Glutamatergic neuron (in vitro differentiated cells): ENCODE measurements at regions not wholly inside any gene's neighbourhood (a gene's known extent, or its start where the extent isn't known, plus 50 kb on each side); places are given as distances from the start of the nearest gene placed in this dataset.

Experiments
- DNase-seq: peaks from one replicate; pipeline ENCODE4 v3.0.0; 2022
- H3K27ac Mint-ChIP-seq: one replicate; pipeline ENCODE4 v1.8.0; 2020; ENCODE audit warnings: mild to moderate bottlenecking, mixed read lengths, inconsistent platforms; ENCODE audit not compliant: unreplicated experiment
- H3K27me3 Mint-ChIP-seq: one replicate; pipeline ENCODE4 v1.8.0; 2020; ENCODE audit warnings: mild to moderate bottlenecking, moderate library complexity, mixed read lengths, inconsistent platforms; ENCODE audit not compliant: unreplicated experiment
- H3K36me3 Mint-ChIP-seq: one replicate; pipeline ENCODE4 v1.8.0; 2020; ENCODE audit warnings: mild to moderate bottlenecking, mixed read lengths, inconsistent platforms; ENCODE audit not compliant: unreplicated experiment
- H3K4me1 Mint-ChIP-seq: one replicate; pipeline ENCODE4 v1.8.0; 2020; ENCODE audit warnings: mild to moderate bottlenecking, low read depth, mixed read lengths, inconsistent platforms; ENCODE audit not compliant: unreplicated experiment
- H3K4me3 Mint-ChIP-seq: one replicate; pipeline ENCODE4 v1.8.0; 2020; ENCODE audit warnings: mild to moderate bottlenecking, mixed read lengths, inconsistent platforms; ENCODE audit not compliant: unreplicated experiment
- H3K9me3 Mint-ChIP-seq: one replicate; pipeline ENCODE4 v1.8.0; 2020; ENCODE audit warnings: mild to moderate bottlenecking, moderate library complexity, mixed read lengths, inconsistent platforms; ENCODE audit not compliant: unreplicated experiment
- TF ChIP-seq, protein P1 (sequence below): fragments of 200-600 bp; sonication (generic); IDR thresholded peaks from one replicate; pipeline ENCODE4 v1.5.0; 2021; ENCODE audit not compliant: partially characterized antibody, unreplicated experiment

DNA sequence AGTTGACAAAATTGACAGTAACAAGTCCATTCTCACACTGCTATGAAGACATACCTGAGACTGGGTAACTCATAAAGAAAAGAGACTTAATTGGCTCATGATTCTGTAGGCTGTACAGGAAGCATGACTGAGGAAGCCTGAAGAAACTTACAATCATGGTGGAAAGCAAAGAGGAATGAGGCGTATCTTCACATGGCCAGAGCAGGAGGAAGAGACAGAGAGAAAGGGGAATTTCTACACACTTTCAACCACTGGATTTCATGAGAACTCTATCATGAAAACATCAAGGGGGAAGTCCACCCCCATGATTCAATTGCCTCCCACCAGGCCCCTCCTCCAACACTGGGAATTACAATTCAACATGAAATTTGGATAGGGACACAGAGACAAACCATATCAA is 758.4 kb upstream of the SLITRK1 start:
- peaks cover 2% of the 10 kb centered on the region for H3K27me3 Mint-ChIP-seq
- no peaks in the 10 kb centered on the region for H3K36me3 Mint-ChIP-seq
- peaks cover 4% of the 10 kb centered on the region for H3K9me3 Mint-ChIP-seq
- H3K27ac Mint-ChIP-seq: no peak overlapping the region
- peaks cover 3% of the 10 kb centered on the region for H3K4me1 Mint-ChIP-seq
- DNase-seq: no peak
- no peak overlapping the region for H3K4me3 Mint-ChIP-seq
- TF ChIP-seq, protein P1, sequence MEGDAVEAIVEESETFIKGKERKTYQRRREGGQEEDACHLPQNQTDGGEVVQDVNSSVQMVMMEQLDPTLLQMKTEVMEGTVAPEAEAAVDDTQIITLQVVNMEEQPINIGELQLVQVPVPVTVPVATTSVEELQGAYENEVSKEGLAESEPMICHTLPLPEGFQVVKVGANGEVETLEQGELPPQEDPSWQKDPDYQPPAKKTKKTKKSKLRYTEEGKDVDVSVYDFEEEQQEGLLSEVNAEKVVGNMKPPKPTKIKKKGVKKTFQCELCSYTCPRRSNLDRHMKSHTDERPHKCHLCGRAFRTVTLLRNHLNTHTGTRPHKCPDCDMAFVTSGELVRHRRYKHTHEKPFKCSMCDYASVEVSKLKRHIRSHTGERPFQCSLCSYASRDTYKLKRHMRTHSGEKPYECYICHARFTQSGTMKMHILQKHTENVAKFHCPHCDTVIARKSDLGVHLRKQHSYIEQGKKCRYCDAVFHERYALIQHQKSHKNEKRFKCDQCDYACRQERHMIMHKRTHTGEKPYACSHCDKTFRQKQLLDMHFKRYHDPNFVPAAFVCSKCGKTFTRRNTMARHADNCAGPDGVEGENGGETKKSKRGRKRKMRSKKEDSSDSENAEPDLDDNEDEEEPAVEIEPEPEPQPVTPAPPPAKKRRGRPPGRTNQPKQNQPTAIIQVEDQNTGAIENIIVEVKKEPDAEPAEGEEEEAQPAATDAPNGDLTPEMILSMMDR: no peak

DNA sequence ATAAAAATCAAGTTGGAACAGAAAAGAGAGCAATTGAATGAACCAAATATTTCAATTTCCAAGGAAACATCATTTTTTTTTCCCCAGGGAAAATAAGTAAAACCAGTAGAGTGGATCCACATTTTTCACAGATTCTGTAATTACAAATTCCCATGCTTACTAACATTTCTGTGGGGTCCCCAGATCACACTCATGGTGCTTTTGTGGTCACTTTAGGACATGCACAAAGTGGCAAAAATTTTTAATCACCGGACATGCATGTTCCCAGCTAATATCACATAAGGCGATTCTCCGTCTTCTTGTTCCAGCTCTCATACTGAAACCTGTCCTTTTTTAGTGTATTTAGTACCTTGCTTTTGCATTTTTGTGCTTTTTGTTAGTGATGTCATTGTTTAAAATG is 748.2 kb upstream of the SLITRK1 start:
- no peaks in the 10 kb centered on the region for H3K9me3 Mint-ChIP-seq
- TF ChIP-seq, protein P1: no peak
- no peak overlapping the region for H3K27ac Mint-ChIP-seq
- no peaks in the 10 kb centered on the region for H3K27me3 Mint-ChIP-seq
- H3K36me3 Mint-ChIP-seq: no peaks in the 10 kb centered on the region
- H3K4me3 Mint-ChIP-seq: no peak overlapping the region
- peaks cover 4% of the 10 kb centered on the region for H3K4me1 Mint-ChIP-seq
- DNase-seq: no peak

DNA sequence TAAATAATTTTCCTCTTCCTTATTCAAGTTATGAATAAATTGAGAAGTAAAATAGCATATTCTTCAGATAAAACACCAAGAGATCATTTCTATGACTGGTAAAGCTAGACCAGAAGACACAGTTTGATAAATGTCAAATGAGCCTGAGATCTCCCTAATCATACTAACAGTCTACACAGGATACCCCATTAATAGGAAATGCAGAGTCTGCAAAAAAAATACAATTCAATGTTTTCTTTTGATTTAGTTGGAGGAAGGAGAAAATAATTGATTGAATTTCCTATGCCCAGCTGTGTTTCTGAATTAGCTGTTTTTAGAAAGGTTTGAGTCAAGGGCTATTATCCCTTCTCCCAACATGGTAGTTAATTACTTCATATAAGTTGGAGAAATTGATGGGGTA is 734.6 kb upstream of the SLITRK1 start:
- Mint-ChIP-seq H3K9me3 (no peaks in the 10 kb centered on the region), H3K36me3 (no peaks in the 10 kb centered on the region), H3K27ac (no peak overlapping the region), H3K27me3 (no peaks in the 10 kb centered on the region), H3K4me1 (peaks cover 3% of the 10 kb centered on the region), H3K4me3 (no peak overlapping the region)
- DNase-seq: no peak
- TF ChIP-seq, protein P1: no peak

DNA sequence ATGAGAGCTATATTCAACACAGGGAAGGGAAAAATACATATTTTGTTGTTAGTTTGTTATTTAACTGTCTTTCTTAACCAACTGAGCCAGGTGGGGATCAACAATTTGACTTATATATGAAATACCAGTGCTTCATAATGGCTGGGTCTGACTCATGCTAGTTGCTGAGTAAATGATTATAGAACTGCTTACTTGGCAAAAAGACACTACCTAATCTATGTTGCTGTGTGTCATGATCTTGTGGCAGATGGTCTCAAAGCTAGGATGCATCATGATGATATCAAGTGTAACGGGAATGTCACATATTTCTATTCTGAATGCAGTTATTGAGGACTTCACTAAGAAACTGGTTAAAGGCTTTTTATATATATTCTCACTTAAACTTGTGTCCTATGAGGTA is 727.4 kb upstream of the SLITRK1 start:
- DNase-seq: no peak
- no peak overlapping the region for H3K4me3 Mint-ChIP-seq
- TF ChIP-seq, protein P1: no peak
- no peaks in the 10 kb centered on the region for H3K27me3 Mint-ChIP-seq
- no peak overlapping the region for H3K27ac Mint-ChIP-seq
- peaks cover 2% of the 10 kb centered on the region for H3K9me3 Mint-ChIP-seq
- H3K36me3 Mint-ChIP-seq: no peaks in the 10 kb centered on the region
- H3K4me1 Mint-ChIP-seq: no peaks in the 10 kb centered on the region

DNA sequence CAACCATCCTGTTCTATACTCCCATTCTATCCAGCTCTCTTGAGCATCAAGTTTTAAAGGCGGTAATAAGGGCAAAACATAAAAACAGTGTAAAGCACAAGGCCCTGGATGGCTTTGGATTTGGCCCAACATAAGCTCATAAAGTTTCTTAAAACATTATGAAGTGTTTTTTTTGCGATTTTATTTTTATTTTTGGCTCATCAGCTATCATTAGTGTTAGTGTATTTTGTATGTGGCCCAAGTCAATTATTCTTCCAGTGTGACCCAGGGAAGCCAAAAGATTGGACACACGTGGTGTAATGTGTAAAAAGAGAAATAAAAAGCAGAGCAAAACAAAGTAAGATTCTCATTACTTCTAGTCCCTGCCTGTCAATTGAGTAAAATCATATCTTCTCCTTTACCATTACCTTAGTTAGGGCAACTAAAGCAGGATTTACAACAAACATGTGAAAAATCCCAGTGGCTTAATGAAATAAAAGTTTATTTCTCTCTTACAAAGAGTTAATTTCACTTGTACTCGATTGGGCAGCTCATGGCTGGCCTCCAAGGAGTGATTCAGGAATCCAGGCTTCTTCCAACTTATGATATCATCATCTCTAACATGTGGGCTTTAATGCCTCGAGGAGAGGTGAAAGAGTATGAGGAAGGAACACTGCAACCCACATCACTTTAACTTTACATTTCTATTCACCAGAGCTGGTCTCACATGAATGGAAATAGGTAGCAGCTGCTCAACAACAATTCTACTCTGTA is 725.2 kb upstream of the SLITRK1 start:
- TF ChIP-seq, protein P1: no peak
- peaks cover 2% of the 10 kb centered on the region for H3K9me3 Mint-ChIP-seq
- H3K4me3 Mint-ChIP-seq: no peak overlapping the region
- DNase-seq: no peak
- H3K27ac Mint-ChIP-seq: no peak overlapping the region
- no peaks in the 10 kb centered on the region for H3K4me1 Mint-ChIP-seq
- no peaks in the 10 kb centered on the region for H3K36me3 Mint-ChIP-seq
- no peaks in the 10 kb centered on the region for H3K27me3 Mint-ChIP-seq
